NCI-H1694 treated with DMSO at 0.1 percent for 48 hours (cell line): ENCODE measurements at regions not wholly inside any gene's neighbourhood (a gene's known extent, or its start where the extent isn't known, plus 50 kb on each side); places are given as distances from the start of the nearest gene placed in this dataset.

Source experiments
- DNase-seq: peaks from one replicate; lab custom pipeline; 2025; lab: John Stamatoyannopoulos, UW

GRCh38 chr6:164554700-164555476, 754.5 kb downstream of the C6orf118 start:
- no peak for DNase-seq

DNA sequence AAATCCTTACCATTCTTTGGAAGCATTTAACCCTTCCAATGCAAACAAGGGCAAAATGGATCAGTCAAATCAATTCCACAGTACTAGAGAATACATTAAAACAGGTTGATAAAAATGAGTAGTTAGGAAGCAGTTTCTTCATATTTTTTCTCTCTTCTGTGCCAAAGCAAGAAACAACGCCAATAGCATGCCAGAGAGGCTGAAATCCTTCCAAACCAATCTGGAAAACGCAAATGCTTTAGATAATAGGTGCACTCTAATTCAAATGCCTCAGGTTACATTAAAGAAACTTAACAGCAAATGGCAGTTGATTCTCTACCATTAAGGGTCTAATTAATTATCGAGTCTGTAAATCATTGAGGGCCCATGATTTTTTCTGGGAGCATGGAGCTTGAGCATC, 755.2 kb downstream of the C6orf118 start:
- no peak for DNase-seq

GRCh38 chr6:164551706-164552105, 757.7 kb downstream of the C6orf118 start:
- DNase-seq: no peak

DNA sequence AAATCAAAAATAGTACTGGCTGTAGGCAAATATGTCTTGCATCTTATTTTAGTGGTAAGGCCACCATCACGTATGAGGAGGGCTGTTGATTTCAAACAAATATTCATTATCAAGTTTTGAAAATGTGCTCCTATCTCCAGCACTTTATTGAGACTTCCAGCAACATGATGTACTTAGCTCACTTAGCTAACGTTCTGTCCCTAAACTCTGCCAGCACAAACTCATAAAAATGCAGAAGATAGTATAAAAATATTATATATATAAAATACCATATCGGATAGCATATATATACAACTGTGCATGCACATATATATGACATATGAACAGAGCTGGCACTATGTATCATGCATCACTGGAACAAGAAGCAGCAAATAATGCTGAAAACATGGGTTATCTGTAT, 762.3 kb downstream of the C6orf118 start:
- DNase-seq: no peak

DNA sequence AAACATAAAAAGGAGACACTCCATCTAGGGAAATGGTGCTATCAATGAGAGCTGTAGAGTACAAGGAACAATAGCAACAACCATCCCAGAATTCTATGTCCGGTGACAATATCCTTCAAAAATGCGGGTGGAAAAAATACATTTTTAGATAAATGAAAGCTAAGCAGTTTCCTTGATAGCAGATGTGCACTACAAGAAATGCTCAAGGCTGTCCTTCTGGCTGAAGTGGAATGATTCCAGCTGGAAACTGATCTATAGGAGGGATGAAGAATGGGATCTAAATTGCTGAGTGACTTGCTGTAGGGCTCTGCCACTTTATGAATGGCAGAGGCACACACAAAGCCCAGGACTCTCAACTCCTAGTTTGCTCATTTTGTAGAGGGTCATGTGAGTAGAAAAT, 763.1 kb downstream of the C6orf118 start:
- no peak for DNase-seq

- DNase-seq: no peak
Observed at GRCh38 chr6:164534070-164534766, 775.2 kb downstream of the C6orf118 start.

GRCh38 chr6:164533045-164533362, 776.4 kb downstream of the C6orf118 start:
- DNase-seq: no peak

DNA sequence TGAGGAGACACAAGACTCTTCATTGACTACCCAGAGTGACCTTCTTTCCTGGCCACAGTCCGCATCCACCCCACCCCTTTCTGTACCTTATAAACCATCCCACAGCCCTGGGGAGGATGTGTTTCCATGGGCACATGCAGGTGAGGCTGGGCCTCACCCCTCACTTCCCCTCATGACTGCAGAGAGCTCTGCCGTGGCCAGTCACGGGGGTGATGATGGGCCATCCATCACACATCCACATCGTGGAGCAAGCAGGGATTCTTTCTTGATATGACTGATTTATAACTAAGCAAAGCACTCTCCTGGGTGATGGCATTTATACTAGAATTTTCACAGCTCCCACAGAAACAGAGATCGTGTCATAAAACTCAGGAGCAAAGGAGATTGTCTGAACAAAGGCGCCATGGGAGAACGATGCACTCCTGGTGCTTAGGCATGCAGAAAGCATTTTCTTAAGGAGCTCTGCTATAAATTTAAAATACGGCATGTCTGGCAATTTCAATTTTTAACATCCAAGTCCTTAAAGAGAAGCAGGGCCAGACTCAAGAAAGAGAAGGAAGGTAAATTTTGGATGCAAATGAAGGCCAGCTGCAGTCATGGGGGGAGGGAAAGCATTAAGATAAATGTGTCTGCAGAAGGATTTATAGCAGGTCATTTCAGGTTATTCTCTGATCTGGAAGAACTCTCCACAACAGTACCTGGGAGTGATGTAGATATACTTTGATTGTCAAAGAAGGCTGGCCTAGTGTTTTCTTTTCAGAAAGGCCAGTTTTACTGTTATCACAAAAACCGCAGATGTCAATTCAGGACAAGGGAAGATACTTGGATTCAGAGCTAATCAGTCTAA, 777.0 kb downstream of the C6orf118 start:
- DNase-seq: no peak

GRCh38 chr6:164531736-164532135, 777.7 kb downstream of the C6orf118 start:
- DNase-seq: no peak

- no peak for DNase-seq
Observed at GRCh38 chr6:164528539-164528938, 780.9 kb downstream of the C6orf118 start.

DNA sequence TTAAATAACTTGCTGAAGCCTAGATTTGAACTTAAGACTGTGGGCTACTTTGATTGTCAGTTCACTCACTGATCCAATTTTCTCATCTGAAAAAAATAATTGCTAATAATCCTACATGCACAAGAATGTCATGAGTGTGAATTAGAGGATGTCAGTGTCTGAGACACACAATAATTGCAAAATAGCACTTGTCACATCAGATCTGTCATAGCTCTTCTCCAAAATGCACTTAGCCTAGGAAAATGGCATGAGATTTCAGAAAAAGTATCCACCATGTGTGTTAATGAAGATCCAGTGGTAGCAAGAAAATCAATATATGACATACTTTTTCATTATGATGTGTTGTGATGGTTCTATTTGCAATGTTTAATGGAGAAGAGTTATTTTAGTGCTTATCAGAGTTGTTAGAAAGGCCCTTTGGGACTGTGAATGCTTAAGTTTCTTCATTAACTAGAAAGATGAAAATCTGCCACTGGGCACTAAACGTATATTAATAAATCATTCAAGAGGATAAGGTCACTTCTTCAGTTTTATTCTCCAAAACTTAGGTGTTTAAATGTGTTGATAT, 786.2 kb downstream of the C6orf118 start:
- DNase-seq: no peak

GRCh38 chr6:164520916-164521315, 788.5 kb downstream of the C6orf118 start:
- no peak for DNase-seq

GRCh38 chr6:164507206-164507940, 802.0 kb downstream of the C6orf118 start:
- DNase-seq: no peak

DNA sequence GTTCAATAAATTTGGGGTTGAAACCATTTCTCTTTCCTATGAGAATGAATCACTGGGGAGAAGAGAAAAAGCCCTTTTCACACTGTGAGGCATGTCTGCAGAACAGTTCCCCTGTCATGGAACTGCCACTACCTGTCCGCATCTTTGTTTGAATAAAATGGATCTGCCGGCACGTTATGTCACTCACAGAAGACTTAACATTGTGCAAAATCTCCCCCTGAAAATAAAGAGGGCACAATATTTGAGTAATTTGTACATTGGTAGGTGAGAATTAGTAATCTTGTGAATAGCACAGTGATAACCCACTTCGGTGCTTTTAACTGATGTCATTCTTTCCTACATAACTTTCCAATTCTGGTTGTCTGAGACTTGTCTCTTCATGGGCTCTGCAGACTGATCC, 804.0 kb downstream of the C6orf118 start:
- no peak for DNase-seq

- DNase-seq: no peak
Observed at GRCh38 chr6:164502833-164503232, 806.6 kb downstream of the C6orf118 start.

DNA sequence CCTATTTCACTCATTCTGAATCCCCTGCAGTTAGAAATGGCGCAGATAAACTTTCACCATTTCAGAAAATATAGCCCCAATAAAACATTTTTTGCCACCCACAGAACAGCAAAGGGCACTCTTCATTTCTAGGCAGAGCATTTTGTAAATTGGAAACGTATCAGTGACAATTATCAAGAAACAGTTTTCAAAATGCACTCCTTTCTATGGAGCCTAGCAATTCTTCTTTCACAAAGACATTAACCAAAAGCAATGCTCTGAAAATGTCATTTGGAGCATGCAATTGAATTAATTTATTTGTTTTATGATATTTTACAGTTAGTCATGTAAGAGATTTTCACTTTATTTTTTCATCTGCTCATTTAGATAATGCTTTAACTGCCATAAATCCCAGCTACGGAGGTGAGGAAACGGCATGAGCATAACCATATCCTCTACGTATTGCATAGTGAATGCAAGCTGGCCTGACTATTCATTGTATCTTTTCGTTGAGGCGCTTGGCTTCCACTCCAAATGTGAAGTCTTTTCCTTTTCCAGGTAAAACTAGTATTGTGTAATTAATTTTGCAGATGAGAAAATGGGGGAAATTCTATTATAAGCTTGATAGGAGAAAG, 813.4 kb downstream of the C6orf118 start:
- DNase-seq: no peak

DNA sequence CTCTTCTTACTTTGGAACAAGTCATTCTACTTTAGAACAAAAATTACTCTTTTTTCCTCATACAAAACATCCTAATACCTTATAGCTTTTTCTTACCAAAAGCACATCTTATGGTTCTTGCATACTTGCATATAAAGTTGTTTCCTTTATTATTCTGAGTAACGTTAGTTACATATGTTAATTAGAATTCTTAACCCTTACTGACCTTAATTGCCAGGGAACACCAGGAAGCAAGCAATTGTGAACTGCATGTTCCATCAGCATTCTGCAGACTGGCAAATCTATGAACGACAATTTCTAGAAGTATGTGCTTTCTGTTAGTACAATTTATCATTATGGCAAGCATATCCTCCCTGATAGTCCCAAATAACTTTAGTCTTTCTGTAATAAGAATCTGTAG, 831.0 kb downstream of the C6orf118 start:
- DNase-seq: no peak

- DNase-seq: no peak
Observed at GRCh38 chr6:164477790-164478189, 831.6 kb downstream of the C6orf118 start.

DNA sequence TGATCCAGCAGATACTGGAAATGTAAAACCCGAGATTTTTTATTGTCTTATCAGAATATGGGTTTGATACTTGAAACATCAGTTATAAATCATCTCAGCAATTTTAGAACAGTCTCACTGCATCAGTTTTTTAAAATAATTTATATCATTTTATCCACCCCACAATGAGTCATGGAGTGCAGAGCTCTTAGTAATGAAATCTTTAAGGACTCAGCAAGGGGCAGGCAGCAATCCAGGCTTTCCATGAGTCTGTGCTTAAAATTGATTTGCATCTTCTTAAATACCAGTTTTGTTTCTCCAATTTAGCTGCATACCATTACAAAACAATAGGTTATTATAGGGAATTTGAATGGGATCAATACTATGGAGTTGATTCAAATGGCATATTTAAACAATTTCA, 832.3 kb downstream of the C6orf118 start:
- no peak for DNase-seq

- no peak for DNase-seq
Observed at GRCh38 chr6:164469276-164469949, 840.0 kb downstream of the C6orf118 start.

DNA sequence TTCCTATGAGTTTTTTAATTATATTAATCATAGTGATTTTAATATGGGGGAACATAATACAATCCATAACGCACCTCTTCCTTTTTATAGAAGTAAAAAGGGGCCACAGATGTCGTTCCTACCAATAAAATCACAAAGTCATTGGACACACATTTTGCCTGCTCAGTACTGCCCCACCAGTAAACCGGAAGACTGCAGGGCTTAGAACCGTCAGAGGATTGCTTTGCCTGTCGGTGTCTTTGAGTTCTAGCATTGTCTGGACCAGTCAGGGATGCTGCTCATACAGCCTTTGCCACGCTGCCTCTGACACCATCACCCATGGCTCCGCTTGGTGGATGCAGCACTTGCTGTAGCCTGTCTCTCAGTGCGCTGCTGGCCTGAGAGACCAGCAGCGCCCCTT, 853.6 kb downstream of the C6orf118 start:
- no peak for DNase-seq
